ENCODE measurements at regions not wholly inside any gene's neighbourhood (a gene's known extent, or its start where the extent isn't known, plus 50 kb on each side); places are given as distances from the start of the nearest gene placed in this dataset.

DNA sequence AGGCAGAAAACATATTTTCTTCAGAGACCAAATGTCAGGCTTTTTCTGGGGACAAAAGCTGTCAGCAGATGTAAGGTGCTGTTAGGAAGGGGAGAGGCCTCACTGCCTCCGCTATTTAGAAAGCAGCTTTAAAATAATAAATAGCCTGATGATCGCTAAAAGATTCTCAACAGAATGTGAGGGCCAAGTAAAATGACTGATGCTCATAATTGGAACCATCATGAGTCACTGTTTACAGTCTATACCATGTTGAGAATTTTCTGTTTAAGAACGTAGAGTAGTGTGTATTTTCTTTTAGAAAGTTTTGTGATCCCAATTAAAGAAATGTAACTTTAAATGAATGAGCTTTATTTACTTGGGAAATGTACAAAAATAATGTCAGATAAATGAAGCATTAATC lies 220.0 kb downstream of the CLIC5 start:
- TF ChIP-seq EZH2 (IDR thresholded peaks at IDR 0.05; ENCODE audit: borderline replicate concordance, low read depth, low read length, severe bottlenecking) = no peak
- no peak for TF ChIP-seq POLR2A (IDR thresholded peaks at IDR 0.05; ENCODE audit: low read depth, low read length)
- TF ChIP-seq, protein P1, sequence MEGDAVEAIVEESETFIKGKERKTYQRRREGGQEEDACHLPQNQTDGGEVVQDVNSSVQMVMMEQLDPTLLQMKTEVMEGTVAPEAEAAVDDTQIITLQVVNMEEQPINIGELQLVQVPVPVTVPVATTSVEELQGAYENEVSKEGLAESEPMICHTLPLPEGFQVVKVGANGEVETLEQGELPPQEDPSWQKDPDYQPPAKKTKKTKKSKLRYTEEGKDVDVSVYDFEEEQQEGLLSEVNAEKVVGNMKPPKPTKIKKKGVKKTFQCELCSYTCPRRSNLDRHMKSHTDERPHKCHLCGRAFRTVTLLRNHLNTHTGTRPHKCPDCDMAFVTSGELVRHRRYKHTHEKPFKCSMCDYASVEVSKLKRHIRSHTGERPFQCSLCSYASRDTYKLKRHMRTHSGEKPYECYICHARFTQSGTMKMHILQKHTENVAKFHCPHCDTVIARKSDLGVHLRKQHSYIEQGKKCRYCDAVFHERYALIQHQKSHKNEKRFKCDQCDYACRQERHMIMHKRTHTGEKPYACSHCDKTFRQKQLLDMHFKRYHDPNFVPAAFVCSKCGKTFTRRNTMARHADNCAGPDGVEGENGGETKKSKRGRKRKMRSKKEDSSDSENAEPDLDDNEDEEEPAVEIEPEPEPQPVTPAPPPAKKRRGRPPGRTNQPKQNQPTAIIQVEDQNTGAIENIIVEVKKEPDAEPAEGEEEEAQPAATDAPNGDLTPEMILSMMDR (IDR thresholded peaks at IDR 0.05; ENCODE audit: extremely low read depth in 1 of 2, insufficient read depth in 1 of 2, low read depth in 1 of 2, low read length in 2 of 2) = no peak
- no peak for TF ChIP-seq POLR2AphosphoS5 (IDR thresholded peaks at IDR 0.05; ENCODE audit: insufficient read depth, low read depth, low read length)

All from endothelial cell of umbilical vein (primary cell).